Right lobe of liver (tissue), 4 donors: ENCODE measurements at regions not wholly inside any gene's neighbourhood (a gene's known extent, or its start where the extent isn't known, plus 50 kb on each side); places are given as distances from the start of the nearest gene placed in this dataset.

ENCODE experiments used
- CTCF ChIP-seq, 4 donors: fragments of 200-600 bp in 3 of 4; fragments of 450-650 bp in 1 of 4; IDR thresholded peaks; one replicate each; pipeline versions ENCODE4 v1.5.1 to v1.8.0; 2016 to 2022; ENCODE audit warnings: antibody characterized with exemption in 4 of 4, mild to moderate bottlenecking in 2 of 4
- POLR2A ChIP-seq: fragments of 450-650 bp; IDR thresholded peaks from one replicate; pipeline ENCODE4 v1.6.1; 2017; ENCODE audit warnings: antibody characterized with exemption, mild to moderate bottlenecking
- donor health status: DM: no; HTN: no; CAD: no.
- donor health status: DM: no; HTN: no; CAD: no.
- donor health status: DM: no; HTN: yes; CAD: no.

GRCh38 chr5:1699394-1699793 is 100.2 kb downstream of the MRPL36 start:
- no peak for TF ChIP-seq CTCF (IDR thresholded peaks at IDR 0.05)
- TF ChIP-seq POLR2A: no peak
